AG20443 (cell line): ENCODE measurements at regions not wholly inside any gene's neighbourhood (a gene's known extent, or its start where the extent isn't known, plus 50 kb on each side); places are given as distances from the start of the nearest gene placed in this dataset.
"Not testable (repeated sequence)": the region's sequence is repeated elsewhere in the genome, so short reads cannot be mapped to it uniquely, and the experiment has no call there.

ENCODE experiments used
- DNase-seq: peaks from one replicate; pipeline ENCODE4 v3.0.0; 2012; ENCODE audit warnings: low spot score, mixed read lengths

DNA sequence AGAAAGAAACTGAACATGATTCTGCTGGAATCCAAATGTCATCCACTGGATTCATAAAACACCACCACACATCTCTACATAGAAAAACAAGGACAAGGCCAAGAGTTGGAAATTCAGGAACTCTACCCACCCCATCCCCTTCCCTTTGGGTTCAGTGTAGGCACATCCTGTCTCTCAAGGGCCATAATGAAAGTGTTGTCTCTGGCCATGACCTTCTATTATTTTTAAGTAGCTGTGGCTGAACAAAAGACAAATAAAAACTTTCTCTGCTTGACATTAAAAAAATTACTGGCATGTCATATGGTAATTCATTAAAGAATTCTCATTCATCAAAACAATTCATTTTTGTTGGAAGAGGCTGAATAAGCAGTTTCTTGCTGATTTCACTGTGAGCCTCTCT is 54.9 kb upstream of the ZBTB18 start:
- no peak for DNase-seq

DNA sequence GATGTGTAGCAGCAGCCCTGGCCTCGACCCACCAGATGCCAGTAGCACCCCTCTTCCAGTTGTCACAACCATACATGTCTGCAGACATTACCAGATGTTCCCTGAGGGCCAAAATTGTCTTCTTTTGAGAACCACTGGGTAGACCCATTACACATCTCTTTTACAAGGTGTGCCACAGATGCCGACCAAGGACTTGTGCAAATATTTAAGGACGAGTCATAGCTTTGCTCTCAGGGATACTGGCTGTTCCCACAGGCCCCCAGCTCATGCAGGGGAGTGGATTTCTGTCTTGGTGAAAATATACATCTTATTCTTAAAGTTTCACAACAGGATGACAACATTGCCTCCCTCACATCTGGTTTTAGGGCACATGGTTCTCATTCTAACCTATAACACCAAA is 59.4 kb upstream of the ZBTB18 start:
- DNase-seq: no peak

DNA sequence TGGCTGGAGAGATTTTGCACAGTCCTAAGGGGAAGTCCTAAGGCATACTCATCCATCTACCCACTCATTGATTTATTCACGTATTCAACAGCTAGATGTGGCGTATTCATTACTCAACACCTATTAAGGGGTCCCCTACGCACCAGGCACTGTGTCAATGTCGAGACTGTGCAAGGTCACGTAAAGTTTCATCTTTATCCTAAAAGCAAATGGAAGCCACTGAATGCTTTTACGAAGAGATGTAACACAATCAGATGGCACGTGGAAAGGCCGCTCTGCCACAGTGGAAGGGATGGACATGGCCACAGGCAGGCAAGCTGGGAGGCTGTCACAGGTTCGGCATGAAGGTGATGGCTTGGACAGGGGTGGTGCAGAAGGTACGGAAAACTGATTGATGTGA is 66.3 kb upstream of the ZBTB18 start:
- no peak for DNase-seq

DNA sequence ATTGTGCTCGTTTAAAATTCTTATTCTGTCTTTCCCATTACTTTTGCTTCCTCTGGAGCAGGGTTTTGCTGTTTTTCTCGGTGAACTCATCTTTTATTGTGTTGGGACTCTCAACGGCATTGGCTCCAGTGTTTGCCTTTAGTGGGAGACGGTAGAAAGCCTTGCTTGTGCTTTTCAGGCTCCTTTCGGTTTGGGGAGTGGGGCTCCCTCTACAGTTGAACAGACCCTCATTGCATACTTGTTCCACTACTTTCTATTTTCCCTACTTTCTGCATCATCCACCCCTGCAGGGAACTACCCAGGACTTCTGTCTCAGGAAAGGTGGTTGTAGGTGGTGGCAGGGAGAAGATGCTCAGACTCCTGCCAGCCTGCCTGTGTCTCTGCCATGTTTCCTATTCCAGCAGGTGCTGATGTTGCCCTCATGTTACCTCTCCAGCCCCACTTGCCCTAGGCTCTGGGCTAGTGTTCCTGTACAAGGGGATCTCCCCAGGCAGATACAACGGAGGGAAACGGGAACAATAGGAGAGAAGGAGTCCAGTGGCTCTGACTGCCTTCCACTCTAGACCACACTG is 68.5 kb upstream of the ZBTB18 start:
- DNase-seq: no peak

DNA sequence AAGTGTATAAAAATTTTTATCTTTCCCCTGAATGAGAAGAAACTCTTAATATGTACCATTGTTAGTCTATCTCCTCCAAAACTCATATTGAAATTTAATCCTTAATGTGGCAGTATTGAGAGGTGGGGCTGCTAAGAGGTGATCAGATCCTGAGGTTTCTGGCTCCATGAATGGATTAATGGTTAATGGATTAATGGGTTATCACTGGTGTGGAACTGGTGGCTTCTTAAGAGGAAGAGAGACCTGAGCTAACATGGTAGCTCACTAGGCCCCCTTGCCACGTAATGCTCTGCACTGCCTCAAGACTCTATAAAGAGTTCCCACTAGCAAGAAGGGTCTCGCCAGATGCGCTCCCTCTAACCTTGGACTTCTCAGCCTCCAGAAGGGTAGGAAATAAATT is 70.6 kb upstream of the ZBTB18 start:
- no peak for DNase-seq

DNA sequence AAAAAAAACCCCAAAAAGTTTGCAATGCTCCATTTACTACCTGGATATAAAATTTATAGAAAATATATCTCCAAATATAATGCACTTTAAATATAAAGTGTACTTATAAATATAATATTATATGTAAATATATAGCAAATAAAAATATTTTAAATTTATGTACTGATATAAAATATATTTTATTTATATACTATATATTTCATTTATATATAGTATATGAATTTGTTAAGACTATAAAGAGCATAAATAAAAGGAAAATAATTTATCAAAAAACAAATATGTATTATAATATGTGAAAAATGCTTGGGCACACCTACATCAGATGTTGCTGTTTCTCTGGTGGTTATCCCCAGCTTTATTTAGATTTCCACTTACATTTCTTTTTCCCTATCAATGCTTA is 71.0 kb upstream of the ZBTB18 start:
- DNase-seq: no peak

DNA sequence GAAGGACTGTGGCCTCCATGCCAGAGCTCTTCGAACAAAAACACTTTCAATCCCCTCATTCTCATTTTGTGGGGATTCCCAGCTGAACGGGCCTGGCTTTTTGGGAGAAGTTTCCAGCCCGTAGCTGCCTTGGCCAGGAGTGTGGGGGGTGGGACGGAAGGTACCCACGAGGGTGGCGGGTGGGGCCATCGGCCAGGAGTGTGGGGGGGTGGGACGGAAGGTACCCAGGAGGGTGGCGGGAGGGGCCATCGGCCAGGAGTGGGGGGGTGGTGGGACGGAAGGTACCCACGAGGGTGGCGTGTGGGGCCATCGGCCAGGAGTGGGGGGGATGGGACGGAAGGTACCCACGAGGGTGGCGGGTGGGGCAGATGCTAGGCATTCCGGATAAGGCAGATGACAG is 71.7 kb upstream of the ZBTB18 start:
- no peak for DNase-seq

DNA sequence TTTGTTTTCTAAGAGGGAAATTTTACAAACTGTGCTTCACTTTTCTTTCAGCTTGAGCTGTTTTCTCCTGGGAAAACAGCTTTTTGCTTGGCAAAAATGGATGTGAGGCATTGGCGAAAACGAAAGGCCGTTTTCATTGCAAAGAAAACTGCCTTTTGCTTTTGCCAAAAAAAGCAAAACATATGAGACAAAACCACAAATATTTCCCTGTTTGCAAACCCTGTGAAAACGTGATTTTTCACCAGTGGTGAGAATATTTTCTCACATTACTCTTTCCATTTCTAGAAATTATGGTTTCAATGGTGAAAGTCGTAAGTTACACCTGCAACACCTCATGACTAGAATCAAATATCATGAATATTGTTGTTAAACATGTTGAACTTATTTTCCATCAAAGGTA is 74.0 kb upstream of the ZBTB18 start:
- peak; percentile 30 for DNase-seq

DNA sequence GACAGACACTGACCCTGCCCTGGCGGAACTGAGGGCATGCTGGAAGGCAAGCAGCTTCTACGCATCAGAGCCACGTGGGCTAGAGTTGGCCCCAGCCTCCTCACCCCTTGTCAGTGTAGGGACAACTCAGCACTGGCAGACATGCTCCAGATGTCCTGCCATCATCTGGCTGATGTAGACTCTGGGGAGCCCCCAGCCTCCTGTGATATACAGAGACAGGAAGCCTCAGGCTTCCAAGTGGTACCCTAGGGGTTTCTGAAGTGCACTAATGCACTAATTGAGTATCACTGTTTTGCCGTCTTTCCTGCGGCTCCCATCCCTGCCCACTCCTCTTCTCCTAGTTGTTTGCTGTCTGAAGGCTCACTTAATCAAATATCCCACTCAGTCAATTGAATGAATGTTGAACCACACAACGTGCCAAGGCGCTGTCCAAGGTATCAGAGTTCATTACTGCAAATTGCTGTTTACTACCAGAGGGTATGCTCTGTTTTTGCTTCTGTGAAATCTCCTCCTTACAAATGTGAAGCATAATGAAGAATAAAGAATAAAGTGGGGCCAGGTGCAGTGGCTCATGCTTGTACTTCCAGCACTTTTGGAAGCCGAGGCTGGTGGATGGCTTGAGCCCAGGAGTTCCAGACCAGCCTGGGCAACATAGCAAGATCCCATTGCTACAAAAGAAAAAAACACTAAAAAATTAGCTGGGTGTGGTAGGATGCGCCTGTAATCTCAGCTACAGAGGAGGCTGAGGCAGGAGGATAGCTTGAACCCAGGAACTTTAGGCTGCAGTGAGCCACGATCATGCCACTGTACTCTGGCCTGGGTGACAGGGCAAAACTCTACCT is 76.4 kb upstream of the ZBTB18 start:
- peak; percentile 14 for DNase-seq

DNA sequence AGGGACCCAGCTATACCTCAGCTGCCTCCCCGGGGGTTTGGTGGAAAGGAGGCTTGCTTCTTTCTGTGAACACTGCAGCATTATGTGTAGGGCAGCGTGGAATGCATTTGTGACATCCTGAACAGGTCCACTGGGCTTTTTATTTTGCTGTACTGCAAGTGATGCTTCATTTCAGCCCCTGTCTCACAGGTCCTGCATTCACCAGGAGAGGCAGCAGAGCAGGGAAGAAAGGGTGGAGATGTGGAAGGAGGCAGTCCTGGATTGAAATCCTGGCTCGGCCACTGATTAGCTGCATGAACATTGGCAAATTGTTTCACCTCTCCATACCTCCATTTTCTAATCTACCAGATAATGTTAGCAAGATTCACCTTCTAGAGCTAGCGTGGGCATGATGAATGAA is 77.9 kb upstream of the ZBTB18 start:
- no peak for DNase-seq

DNA sequence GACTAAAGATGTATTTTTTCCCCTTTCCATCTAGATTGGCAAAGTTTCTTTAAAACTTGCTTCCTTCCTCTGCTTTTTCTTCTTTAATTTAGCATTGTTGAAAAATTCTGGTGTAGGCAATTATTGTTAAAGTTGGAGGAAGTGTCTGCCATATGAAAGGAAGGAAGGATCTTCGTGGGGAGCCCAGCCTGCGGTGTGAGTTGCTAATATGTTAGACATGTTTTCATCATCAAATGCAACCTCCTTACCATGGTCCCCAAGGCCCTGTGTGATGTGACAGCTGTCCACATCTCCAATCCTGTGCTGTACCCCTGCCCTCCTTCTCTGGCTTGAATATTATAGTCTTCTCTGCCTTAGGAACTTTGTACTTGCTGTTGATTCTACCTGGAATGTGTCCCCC is 81.0 kb upstream of the ZBTB18 start:
- DNase-seq: no peak

DNA sequence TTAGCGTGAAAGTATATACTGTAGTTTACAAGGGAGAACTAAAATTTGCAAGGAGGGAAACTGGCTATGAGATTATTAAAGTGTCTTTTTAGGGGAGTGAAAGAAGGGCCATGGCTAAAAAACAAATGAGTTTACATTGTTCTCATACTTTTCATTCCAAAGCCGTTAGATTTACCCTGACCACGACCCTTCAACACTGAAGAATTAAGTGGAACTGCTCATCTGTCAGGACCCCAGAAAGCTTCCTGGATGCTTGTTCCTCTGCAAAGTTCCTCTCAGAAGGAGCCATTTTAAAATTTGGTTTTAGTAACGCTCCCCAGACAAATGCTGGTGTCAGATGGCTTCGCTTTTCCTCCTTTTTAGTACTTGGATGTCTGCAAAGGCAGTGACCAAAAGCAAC is 82.7 kb upstream of the ZBTB18 start:
- DNase-seq: peak; percentile 18

DNA sequence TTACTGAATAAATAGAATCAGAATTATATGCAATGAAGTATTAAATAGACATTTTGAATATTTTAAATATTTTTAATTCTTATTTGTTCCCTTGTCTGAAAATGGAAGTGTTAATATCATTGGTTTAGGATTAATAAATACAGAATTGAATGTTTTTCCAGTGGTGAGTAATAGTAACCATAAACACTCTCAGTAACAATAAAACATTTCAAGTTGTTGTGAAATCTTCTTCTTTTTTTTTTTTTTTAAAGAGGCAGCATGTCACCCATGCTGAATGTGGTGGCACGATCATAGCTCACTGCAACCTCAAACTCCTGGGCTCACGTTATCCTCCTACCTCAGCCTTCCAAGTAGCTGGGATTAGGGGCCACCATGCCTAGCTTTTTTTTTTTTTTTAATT is 86.2 kb upstream of the ZBTB18 start:
- DNase-seq: peak; percentile 46

DNA sequence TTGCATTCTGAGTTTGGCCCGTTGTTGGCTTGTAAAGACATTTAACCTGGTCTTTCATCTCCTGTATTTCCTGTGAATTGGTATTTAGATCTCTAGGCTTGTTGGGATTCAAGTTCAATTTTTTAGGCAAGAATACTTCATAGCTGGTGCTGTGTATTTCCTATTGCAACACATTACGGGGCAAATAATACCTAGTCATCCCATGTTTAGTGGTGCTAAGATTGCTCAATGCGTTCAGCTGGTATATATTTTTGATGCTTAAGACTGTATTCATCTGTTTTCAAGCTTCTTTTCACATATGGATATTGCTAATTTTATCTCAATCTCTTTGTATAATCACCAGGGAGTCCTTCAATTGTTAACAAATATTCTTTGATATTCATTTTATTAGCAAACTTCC is 87.5 kb upstream of the ZBTB18 start:
- DNase-seq: no peak

DNA sequence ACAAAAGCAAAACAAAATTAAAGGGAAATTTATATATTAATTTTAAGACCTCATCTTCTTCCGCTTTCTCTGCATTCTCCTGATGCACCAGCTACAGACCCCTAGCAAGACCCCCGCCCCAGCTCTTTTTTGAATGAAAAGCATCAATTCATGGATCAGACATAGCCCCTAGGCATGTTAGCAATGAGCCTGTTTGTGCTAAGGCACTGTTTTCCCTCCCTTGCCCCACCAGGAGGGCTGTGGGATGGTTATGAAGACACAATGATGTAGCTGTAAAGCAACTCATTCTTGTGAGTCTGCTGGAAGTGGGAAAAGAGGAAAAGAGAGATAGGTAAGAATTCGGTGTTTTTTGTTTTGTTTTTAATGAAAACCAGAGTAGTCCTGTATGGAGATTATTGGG is 88.5 kb upstream of the ZBTB18 start:
- DNase-seq: no peak

DNA sequence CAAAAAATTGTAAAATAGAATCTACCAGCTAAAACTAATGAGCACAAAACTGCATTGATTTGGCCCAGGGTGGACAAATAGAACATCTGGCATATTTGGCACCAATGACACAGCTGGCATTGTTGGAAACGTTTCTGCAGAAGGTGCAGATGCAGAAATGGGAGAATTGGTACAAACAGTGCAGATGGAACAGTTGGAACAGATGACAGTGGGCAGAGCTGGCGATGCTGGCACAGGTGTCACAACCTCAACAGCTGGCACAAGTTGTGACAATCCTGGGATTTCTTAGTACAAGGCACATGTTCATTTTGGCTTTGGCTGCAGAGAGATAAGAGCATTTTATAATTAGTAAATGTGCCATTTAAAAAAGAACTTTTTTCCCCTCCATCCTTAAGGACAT is 91.1 kb upstream of the ZBTB18 start:
- DNase-seq: no peak

DNA sequence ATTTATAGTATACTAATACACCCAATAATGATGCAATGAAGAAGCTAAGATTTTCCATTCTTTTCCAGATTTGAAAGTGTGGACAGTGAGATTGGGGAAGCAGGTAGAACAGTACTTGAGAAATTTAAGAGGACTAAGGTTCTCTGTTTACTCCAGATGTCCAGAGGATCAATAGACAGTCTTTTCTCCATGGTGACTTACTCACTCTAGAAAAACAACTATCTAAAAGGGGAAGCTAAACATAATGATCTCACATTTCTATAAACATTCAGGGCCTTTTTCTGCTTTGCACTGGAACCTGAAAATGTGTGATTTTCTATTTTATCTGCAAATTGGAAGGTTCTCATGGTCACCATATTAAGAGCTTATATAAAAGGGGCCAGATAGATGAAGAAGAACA is 93.9 kb upstream of the ZBTB18 start:
- no peak for DNase-seq

DNA sequence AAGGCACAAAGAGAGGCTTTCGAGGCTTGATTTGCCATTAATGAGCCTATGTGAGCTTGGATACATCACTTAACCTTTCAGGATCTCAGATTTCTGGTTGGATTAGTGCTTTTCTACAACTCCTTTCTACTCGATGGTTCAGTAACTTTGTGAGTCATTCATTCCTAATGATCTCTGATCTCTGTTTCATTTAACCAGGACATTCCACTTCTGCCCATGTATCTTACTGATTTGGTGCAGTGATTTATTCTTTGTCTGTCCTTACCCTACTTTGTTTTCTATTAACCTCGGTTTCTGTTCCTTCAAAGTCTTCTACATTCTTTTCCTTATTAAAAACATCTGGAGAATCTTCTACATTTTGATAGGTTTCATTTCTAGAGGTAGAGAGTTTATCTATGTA is 94.6 kb upstream of the ZBTB18 start:
- DNase-seq: no peak

DNA sequence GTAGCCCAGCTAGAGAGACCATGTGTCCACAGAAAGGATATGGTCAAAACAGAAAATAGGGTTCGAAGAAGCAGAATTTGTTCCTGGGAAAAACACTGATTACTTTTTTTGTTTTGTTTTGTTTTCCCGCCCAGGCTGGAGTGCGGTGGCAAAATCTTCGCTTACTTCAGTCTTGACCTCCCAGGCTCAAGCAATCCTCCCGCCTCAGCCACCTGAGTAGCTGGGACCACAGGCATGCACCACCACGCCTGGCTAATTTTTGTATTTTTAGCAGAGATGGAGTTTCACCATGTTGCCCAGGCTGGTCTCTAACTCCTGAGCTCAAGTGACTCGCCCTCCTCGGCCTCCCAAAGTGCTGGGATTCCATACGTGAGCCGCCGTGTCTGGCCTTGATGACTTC is 99.9 kb upstream of the ZBTB18 start:
- DNase-seq: not testable (repeated sequence)

DNA sequence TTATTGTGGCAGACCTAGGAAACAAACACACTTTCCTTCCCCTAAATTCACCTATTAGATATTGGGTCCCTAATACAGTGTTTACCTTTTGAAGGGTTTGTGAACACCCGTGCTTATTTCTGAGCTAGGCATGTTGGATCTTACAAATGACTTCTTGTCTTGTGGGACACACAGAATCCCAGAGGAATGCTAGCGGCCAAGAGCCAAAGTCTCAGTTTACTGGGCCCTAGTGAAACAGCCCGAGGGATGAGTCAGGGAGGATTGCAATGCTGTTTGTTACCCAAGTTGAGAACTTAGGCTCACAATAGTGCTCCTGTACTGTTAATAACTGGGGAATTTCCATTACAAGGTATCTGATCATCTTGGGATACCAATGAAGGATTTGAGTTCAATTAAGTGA is 100.1 kb upstream of the AKT3 start:
- peak; percentile 51 for DNase-seq

DNA sequence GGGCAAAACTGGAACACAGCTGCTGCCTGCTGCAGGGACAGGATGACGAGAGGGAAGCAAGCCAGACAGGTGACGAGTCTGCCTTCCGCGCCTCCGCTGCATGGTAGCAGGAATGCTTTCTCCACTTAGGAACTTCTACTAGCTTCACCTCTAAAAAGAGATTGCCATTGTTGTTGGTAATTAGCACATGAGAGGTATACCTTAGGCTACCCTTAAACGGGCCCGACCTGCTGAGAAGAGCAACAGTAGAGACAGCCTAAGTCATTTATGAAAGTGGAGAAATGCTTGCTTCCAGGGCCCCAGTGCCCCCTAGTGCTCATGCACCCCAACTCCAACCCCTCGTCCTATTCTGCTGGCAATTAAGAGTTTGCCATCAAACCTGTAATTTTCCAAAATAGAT is 96.9 kb upstream of the AKT3 start:
- peak; percentile 27 for DNase-seq

DNA sequence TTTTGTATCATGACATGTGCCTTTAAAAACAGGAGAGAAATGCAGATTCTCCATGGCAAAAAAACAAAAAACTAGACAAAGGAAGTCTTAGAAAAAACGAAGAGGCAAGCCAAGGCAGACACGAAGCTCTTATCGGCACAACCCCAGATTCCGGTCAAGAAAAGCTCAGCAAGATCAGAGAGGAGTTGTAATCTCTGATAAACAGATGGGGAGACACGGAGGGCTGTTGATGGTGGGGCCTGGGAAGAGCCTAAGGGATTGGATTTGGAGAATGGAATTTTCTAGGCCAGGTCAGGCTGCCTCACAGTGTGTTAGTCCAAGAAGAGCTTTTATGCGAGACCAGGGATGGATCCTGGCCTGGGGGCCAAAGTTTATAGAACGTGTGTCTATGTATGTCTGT is 96.2 kb upstream of the AKT3 start:
- no peak for DNase-seq

DNA sequence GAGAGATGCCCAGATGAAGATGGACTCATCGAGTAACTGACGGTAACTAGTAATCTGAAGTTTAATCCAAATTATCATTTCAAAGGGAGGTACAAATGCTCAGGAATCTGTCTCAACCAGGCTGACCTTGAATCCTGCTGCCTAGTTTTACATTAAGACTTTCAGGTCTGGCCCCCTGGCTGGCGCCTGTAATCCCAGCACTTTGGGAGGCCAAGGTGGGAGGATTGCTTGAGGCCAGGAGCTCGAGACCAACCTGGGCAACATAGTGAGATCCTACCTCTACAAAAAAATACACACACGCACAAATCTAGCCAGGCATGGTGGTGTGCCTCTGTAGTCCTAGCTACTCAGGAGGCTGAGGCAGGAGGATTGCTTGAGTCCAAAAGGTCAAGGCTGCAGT is 95.7 kb upstream of the AKT3 start:
- DNase-seq: no peak
